ENCODE measurements at regions not wholly inside any gene's neighbourhood (a gene's known extent, or its start where the extent isn't known, plus 50 kb on each side); places are given as distances from the start of the nearest gene placed in this dataset.
"Not testable (repeated sequence)": the region's sequence is repeated elsewhere in the genome, so short reads cannot be mapped to it uniquely, and the experiment has no call there.

DNA sequence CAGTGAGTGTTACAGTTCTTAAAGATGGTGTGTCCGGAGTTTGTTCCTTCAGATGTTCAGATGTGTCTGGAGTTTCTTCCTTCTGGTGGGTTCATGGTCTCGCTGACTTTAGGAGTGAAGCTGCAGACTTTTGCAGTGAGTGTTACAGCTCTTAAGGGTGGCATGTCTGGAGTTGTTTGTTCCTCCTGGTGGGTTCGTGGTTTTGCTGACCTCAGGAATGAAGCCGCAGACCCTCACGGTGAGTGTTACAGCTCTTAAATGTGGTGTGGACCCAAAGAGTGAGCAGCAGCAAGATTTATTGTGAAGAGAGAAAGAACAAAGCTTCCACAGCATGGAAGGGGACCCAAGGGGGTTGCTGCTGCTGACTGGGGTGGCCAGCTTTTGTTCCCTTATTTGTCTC lies 159.6 kb downstream of the POLR1F start:
- TF ChIP-seq, protein P1, sequence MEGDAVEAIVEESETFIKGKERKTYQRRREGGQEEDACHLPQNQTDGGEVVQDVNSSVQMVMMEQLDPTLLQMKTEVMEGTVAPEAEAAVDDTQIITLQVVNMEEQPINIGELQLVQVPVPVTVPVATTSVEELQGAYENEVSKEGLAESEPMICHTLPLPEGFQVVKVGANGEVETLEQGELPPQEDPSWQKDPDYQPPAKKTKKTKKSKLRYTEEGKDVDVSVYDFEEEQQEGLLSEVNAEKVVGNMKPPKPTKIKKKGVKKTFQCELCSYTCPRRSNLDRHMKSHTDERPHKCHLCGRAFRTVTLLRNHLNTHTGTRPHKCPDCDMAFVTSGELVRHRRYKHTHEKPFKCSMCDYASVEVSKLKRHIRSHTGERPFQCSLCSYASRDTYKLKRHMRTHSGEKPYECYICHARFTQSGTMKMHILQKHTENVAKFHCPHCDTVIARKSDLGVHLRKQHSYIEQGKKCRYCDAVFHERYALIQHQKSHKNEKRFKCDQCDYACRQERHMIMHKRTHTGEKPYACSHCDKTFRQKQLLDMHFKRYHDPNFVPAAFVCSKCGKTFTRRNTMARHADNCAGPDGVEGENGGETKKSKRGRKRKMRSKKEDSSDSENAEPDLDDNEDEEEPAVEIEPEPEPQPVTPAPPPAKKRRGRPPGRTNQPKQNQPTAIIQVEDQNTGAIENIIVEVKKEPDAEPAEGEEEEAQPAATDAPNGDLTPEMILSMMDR (IDR thresholded peaks at IDR 0.05; ENCODE audit: insufficient read depth, low read depth, low read length): not testable (repeated sequence)
- TF ChIP-seq EZH2 (IDR thresholded peaks at IDR 0.05; ENCODE audit: insufficient read depth, low read length): not testable (repeated sequence)
